Stimulated activated CD4-positive, alpha-beta T cell treated with anti-CD3 and anti-CD28 coated beads, Interleukin-2, amount 100 ng/mL, for 48 hours (primary cell): ENCODE measurements at regions not wholly inside any gene's neighbourhood (a gene's known extent, or its start where the extent isn't known, plus 50 kb on each side); places are given as distances from the start of the nearest gene placed in this dataset.

ENCODE experiments used
- DNase-seq, 2 donors: peaks; one replicate each; pipeline ENCODE4 v3.0.0-alpha.2; 2020

GRCh38 chr14:41403360-41403759 lies 203.3 kb upstream of the LRFN5 start:
- DNase-seq: no peak

- DNase-seq: no peak
Observed at GRCh38 chr14:41397926-41398325, 208.8 kb upstream of the LRFN5 start.

GRCh38 chr14:41393512-41393911 lies 213.2 kb upstream of the LRFN5 start:
- no peak for DNase-seq

- no peak for DNase-seq
Observed at GRCh38 chr14:41392226-41392625, 214.4 kb upstream of the LRFN5 start.

GRCh38 chr14:41389355-41389754 lies 217.3 kb upstream of the LRFN5 start:
- no peak for DNase-seq

- DNase-seq: no peak
Observed at GRCh38 chr14:41385797-41386196, 220.9 kb upstream of the LRFN5 start.

- DNase-seq: no peak
Observed at GRCh38 chr14:41380017-41380416, 226.7 kb upstream of the LRFN5 start.

GRCh38 chr14:41378526-41378925 lies 228.2 kb upstream of the LRFN5 start:
- no peak for DNase-seq

- no peak for DNase-seq
Observed at GRCh38 chr14:41377932-41378331, 228.7 kb upstream of the LRFN5 start.

- no peak for DNase-seq
Observed at GRCh38 chr14:41374092-41374491, 232.6 kb upstream of the LRFN5 start.

GRCh38 chr14:41362139-41362538 lies 244.5 kb upstream of the LRFN5 start:
- no peak for DNase-seq

- no peak for DNase-seq
Observed at GRCh38 chr14:41360126-41360525, 246.6 kb upstream of the LRFN5 start.

- no peak for DNase-seq
Observed at GRCh38 chr14:41355866-41356265, 250.8 kb upstream of the LRFN5 start.

GRCh38 chr14:41350476-41350875 lies 256.2 kb upstream of the LRFN5 start:
- no peak for DNase-seq

GRCh38 chr14:41349289-41349910 lies 257.3 kb upstream of the LRFN5 start:
- DNase-seq: no peak

- DNase-seq: no peak
Observed at GRCh38 chr14:41343857-41344256, 262.8 kb upstream of the LRFN5 start.

- no peak for DNase-seq
Observed at GRCh38 chr14:41313196-41313595, 293.5 kb upstream of the LRFN5 start.

GRCh38 chr14:41303506-41303905 lies 303.2 kb upstream of the LRFN5 start:
- DNase-seq: no peak

- no peak for DNase-seq
Observed at GRCh38 chr14:41302776-41303175, 303.9 kb upstream of the LRFN5 start.

- no peak for DNase-seq
Observed at GRCh38 chr14:41299924-41300323, 306.8 kb upstream of the LRFN5 start.

- DNase-seq: no peak
Observed at GRCh38 chr14:41298328-41298690, 308.4 kb upstream of the LRFN5 start.

- no peak for DNase-seq
Observed at GRCh38 chr14:41297576-41298327, 308.9 kb upstream of the LRFN5 start.

- DNase-seq: no peak
Observed at GRCh38 chr14:41295734-41296133, 310.9 kb upstream of the LRFN5 start.

GRCh38 chr14:41289025-41289424 lies 317.7 kb upstream of the LRFN5 start:
- DNase-seq: no peak

GRCh38 chr14:41285186-41285748 lies 321.4 kb upstream of the LRFN5 start:
- DNase-seq: peak in 1 of 2 donors; percentile 1
